ENCODE measurements at regions not wholly inside any gene's neighbourhood (a gene's known extent, or its start where the extent isn't known, plus 50 kb on each side); places are given as distances from the start of the nearest gene placed in this dataset.

GRCh38 chr7:98565103-98565502 is 52.0 kb upstream of the NPTX2 start:
- DNase-seq (ENCODE audit: low spot score): no peak

GRCh38 chr7:98562871-98563495 is 54.1 kb upstream of the NPTX2 start:
- no peak for DNase-seq (ENCODE audit: low spot score)

GRCh38 chr7:98562381-98562823 is 54.7 kb upstream of the NPTX2 start:
- DNase-seq (ENCODE audit: low spot score): no peak

GRCh38 chr7:98559958-98560357 is 57.1 kb upstream of the NPTX2 start:
- no peak for DNase-seq (ENCODE audit: low spot score)

- no peak for DNase-seq (ENCODE audit: low spot score)
Measured at GRCh38 chr7:98559219-98559618, 57.9 kb upstream of the NPTX2 start.

- no peak for DNase-seq (ENCODE audit: low spot score)
Measured at GRCh38 chr7:98557538-98558031, 59.5 kb upstream of the NPTX2 start.

GRCh38 chr7:98556288-98556687 is 60.8 kb upstream of the NPTX2 start:
- DNase-seq (ENCODE audit: low spot score): no peak

- DNase-seq (ENCODE audit: low spot score): no peak
Measured at GRCh38 chr7:98555403-98555802, 61.7 kb upstream of the NPTX2 start.

GRCh38 chr7:98553666-98554065 is 63.4 kb upstream of the NPTX2 start:
- no peak for DNase-seq (ENCODE audit: low spot score)

- no peak for DNase-seq (ENCODE audit: low spot score)
Measured at GRCh38 chr7:98551611-98552273, 65.3 kb upstream of the NPTX2 start.

GRCh38 chr7:98548971-98549370 is 68.1 kb upstream of the NPTX2 start:
- no peak for DNase-seq (ENCODE audit: low spot score)

- DNase-seq (ENCODE audit: low spot score): no peak
Measured at GRCh38 chr7:98548370-98548769, 68.7 kb upstream of the NPTX2 start.

- no peak for DNase-seq (ENCODE audit: low spot score)
Measured at GRCh38 chr7:98541101-98541500, 76.0 kb upstream of the NPTX2 start.

GRCh38 chr7:98539865-98540264 is 77.2 kb upstream of the NPTX2 start:
- no peak for DNase-seq (ENCODE audit: low spot score)

GRCh38 chr7:98536803-98537202 is 80.3 kb upstream of the NPTX2 start:
- no peak for DNase-seq (ENCODE audit: low spot score)

- no peak for DNase-seq (ENCODE audit: low spot score)
Measured at GRCh38 chr7:98534493-98534892, 82.6 kb upstream of the NPTX2 start.

- DNase-seq (ENCODE audit: low spot score): no peak
Measured at GRCh38 chr7:98531717-98532116, 85.4 kb upstream of the NPTX2 start.

GRCh38 chr7:98528079-98528478 is 89.0 kb upstream of the NPTX2 start:
- DNase-seq (ENCODE audit: low spot score): no peak

- no peak for DNase-seq (ENCODE audit: low spot score)
Measured at GRCh38 chr7:98526059-98526458, 91.0 kb upstream of the NPTX2 start.

- DNase-seq (ENCODE audit: low spot score): no peak
Measured at GRCh38 chr7:98521089-98521692, 95.9 kb upstream of the NPTX2 start.

- no peak for DNase-seq (ENCODE audit: low spot score)
Measured at GRCh38 chr7:98520356-98520951, 96.6 kb upstream of the NPTX2 start.

- DNase-seq (ENCODE audit: low spot score): no peak
Measured at GRCh38 chr7:98518159-98518947, 98.7 kb upstream of the NPTX2 start.
